GM19468 (cell line): ENCODE measurements at regions not wholly inside any gene's neighbourhood (a gene's known extent, or its start where the extent isn't known, plus 50 kb on each side); places are given as distances from the start of the nearest gene placed in this dataset.

ENCODE experiments used
- ATAC-seq: cut with Tn5 transposase; IDR thresholded peaks from one replicate; pipeline ENCODE4 v1.9.1; 2021; ENCODE audit warnings: mild to moderate bottlenecking, moderate library complexity, moderate number of reproducible peaks; ENCODE audit not compliant: unreplicated experiment; ENCODE audit errors: extremely low read depth

- no peak for ATAC-seq
Measured at GRCh38 chr4:126955292-126956183, 677.2 kb upstream of the INTU start.

DNA sequence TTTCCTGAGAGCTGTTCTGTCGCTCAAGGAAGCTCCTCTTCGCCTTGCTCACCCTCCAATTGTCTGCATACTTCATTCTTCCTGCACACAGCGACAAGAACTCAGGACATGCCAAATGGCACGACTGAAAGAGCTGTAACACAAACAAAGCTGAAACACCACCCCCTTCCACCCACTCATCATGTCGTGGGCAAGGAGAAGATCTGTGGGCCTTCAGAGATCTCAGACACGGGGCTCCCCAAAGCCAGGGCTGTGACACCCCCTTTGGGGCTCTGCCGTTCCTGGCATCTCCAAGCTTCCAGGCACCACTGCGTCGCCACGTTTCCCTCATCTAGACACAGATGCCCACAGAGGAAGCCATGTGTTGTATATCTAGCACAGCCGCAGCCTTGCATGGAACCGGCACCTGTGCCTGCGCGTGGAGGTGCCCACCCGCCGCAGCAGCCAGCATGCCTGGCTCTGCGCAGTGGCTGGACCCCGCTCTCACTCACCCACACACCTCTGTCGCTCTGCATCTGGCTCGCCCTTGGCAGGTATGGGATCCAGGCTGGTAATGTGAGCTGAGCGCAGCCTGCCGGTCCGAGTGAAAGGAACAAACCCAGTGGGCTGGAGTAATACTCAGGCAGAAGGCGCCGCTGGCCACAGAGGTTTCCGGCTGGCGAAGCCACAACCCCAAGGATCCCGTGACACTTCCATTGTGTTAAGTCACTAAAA lies 676.4 kb upstream of the INTU start:
- ATAC-seq, result no peak

- no peak for ATAC-seq
Measured at GRCh38 chr4:126957556-126957955, 675.2 kb upstream of the INTU start.

DNA sequence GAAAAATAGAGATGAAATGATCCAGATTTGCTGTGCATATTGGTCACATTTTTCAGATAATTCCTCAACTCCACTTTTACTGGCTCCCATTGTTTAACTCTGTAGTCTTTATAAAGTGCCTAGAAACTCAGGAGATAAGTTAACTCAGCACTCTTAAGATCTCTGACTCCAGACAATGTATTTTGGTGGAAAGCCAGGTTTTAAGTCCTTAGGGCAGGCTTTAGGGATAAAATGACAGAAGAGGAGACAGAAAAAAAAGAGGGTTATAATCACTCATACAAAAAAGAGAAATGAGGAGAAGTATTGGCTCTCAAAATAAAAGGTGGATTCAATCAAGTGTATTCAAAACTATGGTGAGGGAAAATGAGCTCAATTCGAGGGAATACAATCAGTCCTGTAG lies 674.8 kb upstream of the INTU start:
- ATAC-seq, result no peak

DNA sequence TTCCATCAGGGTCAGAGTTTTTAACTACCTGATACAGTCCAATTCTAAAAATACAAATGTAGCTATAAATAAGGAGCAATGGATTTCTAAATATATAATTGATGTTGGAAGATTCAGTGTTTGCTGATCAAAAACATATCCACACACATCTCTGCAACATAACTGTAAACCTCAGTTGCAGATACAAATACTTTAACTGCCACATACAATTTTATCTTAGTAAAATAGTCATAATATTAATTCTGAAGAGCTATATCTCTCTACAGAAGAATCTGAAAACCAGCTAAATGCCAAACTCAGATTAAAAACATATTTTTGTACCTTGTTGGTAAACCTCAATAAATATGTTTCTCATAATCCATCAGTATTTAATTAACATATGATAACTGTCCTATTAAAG lies 674.3 kb upstream of the INTU start:
- no peak for ATAC-seq

DNA sequence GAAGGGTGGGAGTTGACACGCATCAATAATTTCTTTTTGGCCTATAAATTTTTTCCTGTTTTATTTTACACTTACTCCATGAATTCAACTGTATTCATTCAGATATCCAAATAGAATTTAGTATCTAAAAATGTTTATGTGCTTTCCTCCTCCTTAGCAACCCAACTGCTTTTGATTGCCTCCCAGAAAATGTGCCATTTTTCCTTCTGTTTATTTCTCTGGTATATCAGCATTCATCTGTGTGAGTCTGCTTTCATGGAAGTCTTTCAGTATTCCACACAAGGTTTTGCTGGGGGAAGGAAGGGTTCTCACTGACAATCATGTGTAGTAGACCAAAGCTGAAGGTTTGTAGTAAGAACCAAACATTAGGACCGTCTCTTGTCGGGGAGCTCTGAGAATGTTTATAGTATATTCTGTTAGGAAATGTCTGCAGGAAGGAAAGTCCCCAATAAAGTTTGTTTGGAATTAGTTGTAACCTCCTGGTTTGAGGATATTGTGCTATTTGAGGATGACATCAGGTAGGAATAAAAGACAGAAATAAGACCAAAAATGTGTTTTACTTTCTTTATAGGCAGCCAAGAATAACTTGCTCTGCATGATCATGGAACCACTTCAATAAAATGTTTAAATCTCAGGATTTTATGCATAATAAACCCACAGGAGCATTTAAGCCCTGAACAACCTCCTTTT lies 673.6 kb upstream of the INTU start:
- ATAC-seq, result no peak

- ATAC-seq, result no peak
Measured at GRCh38 chr4:126960760-126961159, 672.0 kb upstream of the INTU start.

DNA sequence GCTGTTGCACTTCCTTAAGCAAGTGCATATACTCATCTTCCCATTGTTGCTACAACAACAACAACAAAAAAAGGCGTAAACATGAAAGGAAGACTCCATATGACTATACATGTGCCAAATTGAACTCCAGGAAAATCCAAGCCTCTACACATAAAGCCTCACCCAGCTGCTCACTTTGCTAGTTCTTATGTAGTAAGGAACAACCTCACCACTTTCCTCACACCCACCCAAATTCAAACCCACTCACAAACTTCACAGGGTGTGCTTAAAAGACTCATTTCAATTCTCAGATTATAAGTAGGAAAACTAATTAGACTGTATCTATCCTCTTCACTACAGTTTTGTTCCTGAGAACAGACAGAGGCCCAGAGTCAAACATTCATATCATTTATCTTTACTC lies 671.1 kb upstream of the INTU start:
- no peak for ATAC-seq

GRCh38 chr4:126965877-126966276 lies 666.9 kb upstream of the INTU start:
- no peak for ATAC-seq

DNA sequence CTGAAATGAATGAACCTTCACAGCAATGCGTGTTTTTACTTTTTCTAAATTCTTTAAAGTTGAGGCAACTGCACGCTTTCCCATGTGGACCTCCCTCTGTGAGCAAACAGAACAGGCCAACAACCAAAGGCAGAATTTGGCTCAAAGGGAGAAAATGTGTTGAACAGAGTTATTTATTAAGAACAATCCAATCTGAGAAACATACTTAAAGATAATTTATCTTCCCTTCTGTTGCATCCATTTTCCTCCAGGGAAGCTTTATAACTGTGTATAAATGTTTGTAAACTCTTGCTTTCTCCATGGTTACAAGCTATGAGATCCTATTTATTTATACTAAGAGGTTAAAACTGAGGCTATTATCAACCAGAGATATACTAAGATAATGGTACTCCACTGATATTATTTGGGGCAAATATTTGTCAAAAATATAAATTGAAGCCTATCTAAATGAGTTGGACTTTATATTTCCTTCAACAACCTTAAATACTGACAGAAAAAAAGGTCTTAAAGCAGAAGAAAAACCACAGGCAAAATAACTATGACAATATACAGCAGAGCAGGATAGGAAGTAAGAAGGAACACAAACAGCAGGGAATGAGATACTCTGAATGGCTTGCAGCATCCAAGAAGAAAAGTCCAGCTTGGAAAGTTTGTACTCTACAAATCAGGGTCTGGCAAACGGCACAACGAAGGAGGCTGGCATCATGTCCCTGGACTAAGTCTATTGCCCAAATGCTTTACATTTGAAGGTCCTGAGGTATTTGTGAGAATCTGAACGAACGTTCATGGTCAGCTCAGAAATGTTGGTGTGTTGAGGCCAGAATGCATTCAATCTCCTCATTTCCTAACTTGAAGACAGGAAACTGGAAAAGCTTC lies 663.2 kb upstream of the INTU start:
- no peak for ATAC-seq

GRCh38 chr4:126973201-126973600 lies 659.6 kb upstream of the INTU start:
- ATAC-seq, result no peak

DNA sequence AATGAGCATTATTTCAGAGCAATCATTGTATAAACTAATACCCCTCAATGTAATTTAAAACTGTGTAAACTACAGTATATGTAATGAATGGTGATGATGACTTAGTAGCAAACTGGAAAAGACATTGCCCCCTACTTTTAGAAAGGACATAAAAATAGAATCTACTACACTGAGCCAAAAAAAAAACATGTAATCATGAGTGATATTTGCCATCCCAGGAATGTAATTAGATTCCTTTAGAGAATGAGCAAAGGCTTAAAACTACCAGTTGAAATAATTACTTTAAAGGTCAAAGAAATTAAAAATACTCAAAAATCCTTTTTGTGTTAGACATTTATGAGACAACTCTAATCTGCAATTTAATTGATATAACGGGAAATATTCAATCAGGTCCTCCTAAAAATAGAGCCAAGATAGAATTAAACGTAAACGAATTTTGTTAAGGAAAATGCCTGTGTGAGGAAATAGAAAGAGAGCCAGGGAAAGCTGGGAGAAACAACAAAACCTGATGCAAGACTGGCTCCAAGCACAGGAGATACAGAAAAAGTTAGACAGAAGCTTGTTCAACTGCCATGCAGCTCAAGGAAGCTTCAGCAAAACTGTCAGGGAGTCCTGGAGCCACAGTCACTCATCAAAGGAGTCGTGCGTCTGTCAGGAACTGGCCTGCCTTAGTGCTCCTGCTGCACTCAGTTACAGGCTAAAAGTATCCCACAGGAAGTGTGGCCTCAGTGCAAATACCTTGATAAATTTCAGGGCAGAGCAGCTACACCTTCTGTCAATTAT lies 655.7 kb upstream of the INTU start:
- no peak for ATAC-seq

GRCh38 chr4:126986005-126986404 lies 646.8 kb upstream of the INTU start:
- no peak for ATAC-seq

GRCh38 chr4:126986828-126987227 lies 645.9 kb upstream of the INTU start:
- no peak for ATAC-seq

GRCh38 chr4:126991965-126992364 lies 640.8 kb upstream of the INTU start:
- no peak for ATAC-seq

DNA sequence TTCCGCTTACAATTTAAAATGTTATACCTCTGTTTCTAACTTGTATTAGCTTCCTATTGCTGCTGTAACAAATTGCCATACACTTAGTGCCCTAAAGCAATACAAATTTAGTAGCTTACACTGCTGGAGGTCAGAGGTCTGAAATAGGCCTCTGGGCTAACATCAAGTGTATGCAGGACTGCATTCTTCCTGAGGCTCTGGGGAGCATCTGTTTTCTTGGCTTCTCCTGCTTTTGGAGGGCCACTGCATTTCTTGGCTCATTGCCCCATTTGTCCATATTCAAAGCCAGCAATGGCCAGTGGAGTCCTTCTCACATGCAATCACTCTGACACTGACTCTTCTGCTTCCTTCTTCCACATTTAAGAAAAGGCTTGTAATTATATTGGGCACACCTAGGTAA lies 639.8 kb upstream of the INTU start:
- ATAC-seq, result no peak

GRCh38 chr4:126993351-126993750 lies 639.4 kb upstream of the INTU start:
- ATAC-seq, result no peak

- ATAC-seq, result no peak
Measured at GRCh38 chr4:126995235-126995634, 637.5 kb upstream of the INTU start.

GRCh38 chr4:127000110-127000509 lies 632.6 kb upstream of the INTU start:
- ATAC-seq, result no peak
